ENCODE measurements at regions not wholly inside any gene's neighbourhood (a gene's known extent, or its start where the extent isn't known, plus 50 kb on each side); places are given as distances from the start of the nearest gene placed in this dataset.

DNA sequence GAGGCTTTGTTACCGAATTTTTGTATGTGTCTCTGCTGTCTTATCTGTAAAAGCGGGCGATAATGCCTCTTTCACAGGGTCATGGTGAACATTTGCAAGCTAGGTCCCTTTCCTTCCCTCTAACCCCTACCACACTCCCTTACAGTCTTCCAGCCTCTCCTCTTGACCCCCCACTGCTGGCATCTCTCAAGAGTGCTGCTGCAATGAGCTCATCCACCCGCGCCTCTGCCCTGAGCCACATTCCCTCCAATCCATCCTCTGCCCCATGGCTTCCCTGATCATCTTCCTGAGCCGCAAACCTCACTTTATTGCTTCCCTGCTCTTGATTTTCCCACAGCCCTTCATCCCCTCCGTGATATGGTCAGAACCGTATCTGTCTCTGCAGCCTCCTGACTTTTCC, 343.6 kb downstream of the BCL11B start:
- Histone ChIP-seq H3K23ac (ENCODE audit: low read depth, low read length) (no peak overlapping the region), H4K8ac (ENCODE audit: low read depth in 2 of 2, low read length in 2 of 2) (no peak overlapping the region), H2BK5ac (ENCODE audit: low read depth, low read length, poor library complexity, severe bottlenecking) (no peak overlapping the region), H3K9ac (ENCODE audit: low read depth, low read length) (no peak overlapping the region), H3K27ac (ENCODE audit: insufficient read depth, low read length) (no peak overlapping the region), H3K4me3 (ENCODE audit: insufficient read depth, low read depth, low read length) (no peak overlapping the region), H2BK20ac (ENCODE audit: low read depth, low read length) (no peak overlapping the region), H2AK9ac (replicated peaks; ENCODE audit: low read depth, low read length, poor library complexity) (no peak overlapping the region), H3K56ac (ENCODE audit: extremely low read depth, insufficient read depth, low read length) (no peak overlapping the region), H3K4ac (ENCODE audit: low read depth, low read length) (no peak overlapping the region), H4K91ac (ENCODE audit: insufficient read depth, low read depth, low read length) (no peak overlapping the region), H3K14ac (replicated peaks; ENCODE audit: low read depth, low read length) (no peak overlapping the region), H3K18ac (ENCODE audit: low read depth, low read length) (no peak overlapping the region), H3K36me3 (ENCODE audit: control insufficient read depth, insufficient read depth, low read length) (no peaks in the 10 kb centered on the region), H2AK5ac (ENCODE audit: low read depth, low read length) (no peak overlapping the region), H3K27me3 (ENCODE audit: control insufficient read depth, insufficient read depth, low read length) (no peaks in the 10 kb centered on the region), H3K4me1 (ENCODE audit: control insufficient read depth, insufficient read depth, low read length) (no peaks in the 10 kb centered on the region), H3K79me1 (ENCODE audit: low read depth in 1 of 2, low read length in 2 of 2) (no peaks in the 10 kb centered on the region), H2BK120ac (ENCODE audit: low read depth, low read length) (no peak overlapping the region), H2BK15ac (ENCODE audit: low read depth, low read length) (no peak overlapping the region), H3K9me1 (ENCODE audit: insufficient read depth, low read length) (no peaks in the 10 kb centered on the region), H2AFZ (replicated peaks; ENCODE audit: low read length, poor library complexity) (no peak overlapping the region), H3K9me3 (ENCODE audit: control insufficient read depth, insufficient read depth, low read length) (peaks cover 46% of the 10 kb centered on the region), H4K5ac (ENCODE audit: low read depth, low read length) (no peak overlapping the region), H3K4me2 (ENCODE audit: low read depth, low read length) (no peak overlapping the region), H4K20me1 (ENCODE audit: insufficient read depth, low read length) (no peaks in the 10 kb centered on the region)
- ChIA-PET POLR2A (ENCODE audit: unreplicated experiment) (no interaction called here), CTCF (no interaction called here)
- dilution Hi-C loops (cut with HindIII; ENCODE audit: low sequenced_read_pairs, unreplicated experiment) (no loop called here), intact Hi-C loops (cut with micrococcal nuclease) (no loop called here), in situ Hi-C loops (cut with MboI; ENCODE audit: low sequenced_read_pairs) (no loop called here)
- no peak for ATAC-seq (ENCODE audit: low read depth)
- no TSS peak for BruUV-seq (replicated peaks)
- no peak for TF ChIP-seq MAZ (IDR thresholded peaks at IDR 0.05; ENCODE audit: borderline replicate concordance, low read depth, low read length)
- TF ChIP-seq MXI1 (IDR thresholded peaks at IDR 0.05; ENCODE audit: borderline replicate concordance, low read depth, low read length) = no peak
- no peak for TF ChIP-seq RCOR1 (IDR thresholded peaks at IDR 0.05; ENCODE audit: insufficient replicate concordance, low read length)
- TF ChIP-seq, protein P1, sequence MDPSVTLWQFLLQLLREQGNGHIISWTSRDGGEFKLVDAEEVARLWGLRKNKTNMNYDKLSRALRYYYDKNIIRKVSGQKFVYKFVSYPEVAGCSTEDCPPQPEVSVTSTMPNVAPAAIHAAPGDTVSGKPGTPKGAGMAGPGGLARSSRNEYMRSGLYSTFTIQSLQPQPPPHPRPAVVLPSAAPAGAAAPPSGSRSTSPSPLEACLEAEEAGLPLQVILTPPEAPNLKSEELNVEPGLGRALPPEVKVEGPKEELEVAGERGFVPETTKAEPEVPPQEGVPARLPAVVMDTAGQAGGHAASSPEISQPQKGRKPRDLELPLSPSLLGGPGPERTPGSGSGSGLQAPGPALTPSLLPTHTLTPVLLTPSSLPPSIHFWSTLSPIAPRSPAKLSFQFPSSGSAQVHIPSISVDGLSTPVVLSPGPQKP (IDR thresholded peaks at IDR 0.05; ENCODE audit: borderline replicate concordance, low read depth, low read length) = no peak
- TF ChIP-seq RAD21 (IDR thresholded peaks at IDR 0.05; ENCODE audit: low read length) = no peak
- TF ChIP-seq CHD1 (IDR thresholded peaks at IDR 0.05; ENCODE audit: low read depth, low read length) = no peak
- TF ChIP-seq MAFK (IDR thresholded peaks at IDR 0.05; ENCODE audit: low read depth, low read length) = no peak
- no peak for TF ChIP-seq RFX5 (IDR thresholded peaks at IDR 0.05; ENCODE audit: low read depth, low read length)
- no peak for TF ChIP-seq FOS (IDR thresholded peaks at IDR 0.05; ENCODE audit: low read depth, low read length)
- TF ChIP-seq NFE2L2 (IDR thresholded peaks at IDR 0.05; ENCODE audit: low read depth, low read length) = no peak
- no peak for TF ChIP-seq CEBPB (IDR thresholded peaks at IDR 0.05; ENCODE audit: low read depth, low read length)
- no peak for DNase-seq
- WGBS, 2 experiments (ENCODE audit: extremely low coverage in 2 of 2, insufficient read length in 1 of 2) = 48% methylated on average over 3 of the region's 8 CpGs; no CpG with 5 or more reads in 1 of the 2 experiments

All from IMR-90 (cell line).